H9 (cell line): ENCODE measurements at regions not wholly inside any gene's neighbourhood (a gene's known extent, or its start where the extent isn't known, plus 50 kb on each side); places are given as distances from the start of the nearest gene placed in this dataset.

ENCODE experiments used
- DNase-seq: peaks from one replicate; pipeline ENCODE4 v3.0.0-alpha.2; 2017
- H2AFZ ChIP-seq: one replicate; pipeline ENCODE4 v1.6.1; 2013; ENCODE audit warnings: mild to moderate bottlenecking, low read length, control low read depth, moderate library complexity
- H2AK5ac ChIP-seq: 2 replicates; pipeline ENCODE4 v1.6.1; 2013; ENCODE audit warnings: low read length, control low read depth, mixed read lengths; ENCODE audit not compliant: insufficient read length
- H2BK120ac ChIP-seq: one replicate; pipeline ENCODE4 v1.6.1; 2013; ENCODE audit warnings: low read depth, mild to moderate bottlenecking, low read length, control low read depth, inconsistent platforms; ENCODE audit not compliant: poor library complexity, severe bottlenecking
- H2BK12ac ChIP-seq: 2 replicates; pipeline ENCODE4 v1.6.1; 2013; ENCODE audit warnings: low read length, control low read depth, mixed read lengths, low read depth; ENCODE audit not compliant: insufficient read length
- H2BK15ac ChIP-seq: 2 replicates; pipeline ENCODE4 v1.6.1; 2013; ENCODE audit warnings: low read depth, low read length, control low read depth
- H2BK20ac ChIP-seq: one replicate; pipeline ENCODE4 v1.6.1; 2013; ENCODE audit warnings: low read depth, mild to moderate bottlenecking, low read length, control low read depth, inconsistent platforms; ENCODE audit not compliant: poor library complexity, severe bottlenecking
- H2BK5ac ChIP-seq: 2 replicates; pipeline ENCODE4 v1.6.1; 2013; ENCODE audit warnings: low read length, control low read depth, mixed read lengths; ENCODE audit not compliant: insufficient read length
- H3K14ac ChIP-seq: 2 replicates; pipeline ENCODE4 v1.6.1; 2013; ENCODE audit warnings: low read length, control low read depth; ENCODE audit not compliant: insufficient read depth
- H3K18ac ChIP-seq: 2 replicates; pipeline ENCODE4 v1.6.1; 2013; ENCODE audit warnings: low read depth, mild to moderate bottlenecking, mixed read lengths, low read length, control low read depth; ENCODE audit not compliant: insufficient read length
- H3K23ac ChIP-seq: 2 replicates; pipeline ENCODE4 v1.6.1; 2013; ENCODE audit warnings: low read length, control low read depth, mixed read lengths, low read depth; ENCODE audit not compliant: insufficient read length
- H3K23me2 ChIP-seq: 2 replicates; pipeline ENCODE4 v1.6.1; 2013; ENCODE audit warnings: low read depth, mild to moderate bottlenecking, mixed read lengths, low read length, control low read depth; ENCODE audit not compliant: insufficient read length, poor library complexity, severe bottlenecking
- H3K27ac ChIP-seq: 2 replicates; pipeline ENCODE4 v1.5.1; 2013; ENCODE audit warnings: low read length, control low read depth, mixed read lengths, low read depth; ENCODE audit not compliant: insufficient read length
- H3K27me3 ChIP-seq: 2 replicates; pipeline ENCODE4 v1.6.1; 2013; ENCODE audit warnings: low read length, control low read depth, inconsistent platforms; ENCODE audit not compliant: insufficient read depth
- H3K4ac ChIP-seq: 2 replicates; pipeline ENCODE4 v1.6.1; 2013; ENCODE audit warnings: low read depth, mild to moderate bottlenecking, control low read depth, inconsistent platforms, low read length, moderate library complexity
- H3K4me1 ChIP-seq: 2 replicates; pipeline ENCODE4 v1.6.1; 2013; ENCODE audit warnings: low read length, control low read depth, inconsistent platforms; ENCODE audit not compliant: insufficient read depth
- H3K4me2 ChIP-seq: 2 replicates; pipeline ENCODE4 v1.6.1; 2013; ENCODE audit warnings: low read length, control low read depth, mixed read lengths; ENCODE audit not compliant: insufficient read length, insufficient read depth
- H3K56ac ChIP-seq: 2 replicates; pipeline ENCODE4 v1.6.1; 2013; ENCODE audit warnings: low read depth, mild to moderate bottlenecking, mixed read lengths, low read length, control low read depth; ENCODE audit not compliant: insufficient read length
- H3K79me1 ChIP-seq: 2 replicates; pipeline ENCODE4 v1.6.1; 2013; ENCODE audit warnings: low read depth, mild to moderate bottlenecking, moderate library complexity, low read length, control low read depth, inconsistent platforms; ENCODE audit not compliant: insufficient read depth, poor library complexity, severe bottlenecking
- H3K79me2 ChIP-seq: 2 replicates; pipeline ENCODE4 v1.6.1; 2013; ENCODE audit warnings: low read length, control low read depth, inconsistent platforms; ENCODE audit not compliant: insufficient read depth
- H3K9ac ChIP-seq: 2 replicates; pipeline ENCODE4 v1.6.1; 2013; ENCODE audit warnings: low read length, control low read depth, mixed read lengths; ENCODE audit not compliant: insufficient read length; ENCODE audit errors: extremely low read depth
- H3K9me3 ChIP-seq: one replicate; pipeline ENCODE4 v1.6.1; 2013; ENCODE audit warnings: low read depth, low read length, inconsistent platforms; ENCODE audit not compliant: control insufficient read depth
- H3T11ph ChIP-seq: one replicate; pipeline ENCODE4 v1.6.1; 2013; ENCODE audit warnings: mild to moderate bottlenecking, low read length, control low read depth, inconsistent platforms
- H4K20me1 ChIP-seq: one replicate; pipeline ENCODE4 v1.6.1; 2013; ENCODE audit not compliant: control insufficient read depth, insufficient read length, insufficient read depth
- H4K5ac ChIP-seq: 2 replicates; pipeline ENCODE4 v1.6.1; 2013; ENCODE audit warnings: low read depth, mild to moderate bottlenecking, mixed read lengths, low read length, control low read depth; ENCODE audit not compliant: insufficient read length
- H4K8ac ChIP-seq: replicated peaks from 2 replicates; pipeline ENCODE4 v1.6.1; 2013; ENCODE audit warnings: low read length, control low read depth, mixed read lengths, low read depth; ENCODE audit not compliant: insufficient read length
- H4K91ac ChIP-seq: 2 replicates; pipeline ENCODE4 v1.6.1; 2013; ENCODE audit warnings: low read depth, mild to moderate bottlenecking, moderate library complexity, mixed read lengths, low read length, control low read depth; ENCODE audit not compliant: insufficient read length
- H3K27ac Mint-ChIP-seq, 3 experiments: 2 replicates in 2 of 3; 3 replicates in 1 of 3; pipeline ENCODE4 v1.8.0; 2020 to 2021; ENCODE audit warnings: mixed read lengths in 3 of 3, mild to moderate bottlenecking in 1 of 3, moderate library complexity in 1 of 3
- H3K27me3 Mint-ChIP-seq: 2 replicates; pipeline ENCODE4 v1.8.0; 2021; ENCODE audit warnings: low read depth, mild to moderate bottlenecking, moderate library complexity, mixed read lengths
- H3K36me3 Mint-ChIP-seq, 3 experiments: 2 replicates in 2 of 3; 3 replicates in 1 of 3; pipeline ENCODE4 v1.8.0; 2020 to 2021; ENCODE audit warnings: low read depth in 3 of 3, mixed read lengths in 3 of 3; ENCODE audit not compliant: insufficient read depth in 1 of 3
- H3K4me1 Mint-ChIP-seq, 2 experiments: 2 replicates each; pipeline ENCODE4 v1.8.0; 2020; ENCODE audit warnings: mixed read lengths in 2 of 2
- H3K4me3 Mint-ChIP-seq, 2 experiments: 2 replicates in 1 of 2; 3 replicates in 1 of 2; pipeline ENCODE4 v1.8.0; 2020 to 2021; ENCODE audit warnings: mild to moderate bottlenecking in 2 of 2, mixed read lengths in 2 of 2, moderate library complexity in 1 of 2
- H3K9me3 Mint-ChIP-seq, 2 experiments: 2 replicates in 1 of 2; 3 replicates in 1 of 2; pipeline ENCODE4 v1.8.0; 2020; ENCODE audit warnings: mild to moderate bottlenecking in 2 of 2, mixed read lengths in 2 of 2, moderate library complexity in 1 of 2
- CTCF ChIP-seq: fragments of 200-600 bp; sonication (generic); conservative IDR thresholded peaks from 3 replicates; pipeline ENCODE4 v1.8.0; 2021; ENCODE audit warnings: antibody characterized with exemption, mild to moderate bottlenecking
- WGBS: extraction: QIAGEN DNeasy Blood & Tissue Kit; methylation state at CpG from one replicate; pipeline ENCODE4 v1.1.7; 2013; ENCODE audit warnings: missing lambda C conversion rate, low lambda C conversion rate, mixed read lengths; ENCODE audit not compliant: insufficient read length; ENCODE audit errors: extremely low coverage; 5-methylcytosine and 5-hydroxymethylcytosine counted together

- H2BK5ac ChIP-seq = no peak overlapping the region
- H3K9ac ChIP-seq = no peak overlapping the region
- H3K4me1 ChIP-seq = no peaks in the 10 kb centered on the region
- no peak overlapping the region for H3K14ac ChIP-seq
- no peaks in the 10 kb centered on the region for H4K20me1 ChIP-seq
- no peak overlapping the region for H2BK15ac ChIP-seq
- no peaks in the 10 kb centered on the region for H3K9me3 ChIP-seq
- H4K91ac ChIP-seq = no peak overlapping the region
- no peak overlapping the region for H3K4me3 Mint-ChIP-seq
- peaks cover 0 to 4% of the 10 kb centered on the region in 2 experiments; a peak in 2 of 5 replicates for H3K9me3 Mint-ChIP-seq
- no peak overlapping the region for H2BK20ac ChIP-seq
- no peak overlapping the region for H2AK5ac ChIP-seq
- H4K8ac ChIP-seq = no peak overlapping the region
- H3K4me2 ChIP-seq = no peak overlapping the region
- no peak overlapping the region for H2BK120ac ChIP-seq
- no peaks in the 10 kb centered on the region for H3K27me3 ChIP-seq
- no peak overlapping the region for H3K4ac ChIP-seq
- no peak overlapping the region for H3T11ph ChIP-seq
- no peak overlapping the region for H4K5ac ChIP-seq
- H3K79me1 ChIP-seq = no peaks in the 10 kb centered on the region
- H3K36me3 Mint-ChIP-seq = no peaks in the 10 kb centered on the region; a peak in 2 of 7 replicates
- peaks cover 7% of the 10 kb centered on the region for H3K27me3 Mint-ChIP-seq
- no peak overlapping the region for H3K27ac Mint-ChIP-seq
- no peak overlapping the region for H3K18ac ChIP-seq
- H3K27ac ChIP-seq = no peak overlapping the region
- H3K23me2 ChIP-seq = no peaks in the 10 kb centered on the region
- TF ChIP-seq CTCF = no peak
- WGBS = no CpG with 5 or more reads among the region's 3 CpGs
- H3K4me1 Mint-ChIP-seq = peaks cover 9 to 14% of the 10 kb centered on the region in 2 experiments
- H3K23ac ChIP-seq = no peak overlapping the region
- no peak overlapping the region for H3K56ac ChIP-seq
- no peak overlapping the region for H2AFZ ChIP-seq
- no peak overlapping the region for H2BK12ac ChIP-seq
- H3K79me2 ChIP-seq = no peaks in the 10 kb centered on the region
- DNase-seq = no peak
Observed at GRCh38 chr6:4338884-4339283, 203.5 kb upstream of the ECI2 start.
